ENCODE measurements at regions not wholly inside any gene's neighbourhood (a gene's known extent, or its start where the extent isn't known, plus 50 kb on each side); places are given as distances from the start of the nearest gene placed in this dataset.

DNA sequence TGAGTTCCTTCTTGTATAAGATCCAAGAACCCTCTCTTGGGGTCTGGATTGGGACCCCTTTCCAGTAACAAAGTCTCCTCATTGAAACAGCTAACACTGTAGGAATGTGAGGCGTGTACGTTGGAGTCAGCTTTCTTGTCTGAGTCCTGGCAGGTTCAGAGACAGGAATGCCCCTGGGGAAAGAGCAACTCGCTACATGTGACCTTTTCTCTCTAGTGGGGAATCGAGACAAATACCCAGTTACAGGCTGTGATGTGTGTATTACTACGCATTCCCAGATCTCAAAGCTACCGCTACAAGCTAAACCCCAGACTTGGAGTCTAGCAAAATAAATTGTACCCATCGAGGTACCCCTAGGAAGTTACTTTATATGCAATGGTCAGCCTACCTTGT, 85.6 kb upstream of the FRMD4A start:
- TF ChIP-seq RARB (CRISPR knock-in tag; IDR thresholded peaks at IDR 0.05) = no peak
- TF ChIP-seq ZFP30 (CRISPR knock-in tag; IDR thresholded peaks at IDR 0.05) = no peak
- TF ChIP-seq ISL1 (CRISPR knock-in tag; IDR thresholded peaks at IDR 0.05) = no peak
- no peak for TF ChIP-seq ARNTL (CRISPR knock-in tag; IDR thresholded peaks at IDR 0.05; ENCODE audit: borderline replicate concordance, low read depth)
- no peak for TF ChIP-seq ZNF70 (CRISPR knock-in tag; IDR thresholded peaks at IDR 0.05)
- TF ChIP-seq CSDC2 (CRISPR knock-in tag; IDR thresholded peaks at IDR 0.05) = no peak
- TF ChIP-seq, protein P1, sequence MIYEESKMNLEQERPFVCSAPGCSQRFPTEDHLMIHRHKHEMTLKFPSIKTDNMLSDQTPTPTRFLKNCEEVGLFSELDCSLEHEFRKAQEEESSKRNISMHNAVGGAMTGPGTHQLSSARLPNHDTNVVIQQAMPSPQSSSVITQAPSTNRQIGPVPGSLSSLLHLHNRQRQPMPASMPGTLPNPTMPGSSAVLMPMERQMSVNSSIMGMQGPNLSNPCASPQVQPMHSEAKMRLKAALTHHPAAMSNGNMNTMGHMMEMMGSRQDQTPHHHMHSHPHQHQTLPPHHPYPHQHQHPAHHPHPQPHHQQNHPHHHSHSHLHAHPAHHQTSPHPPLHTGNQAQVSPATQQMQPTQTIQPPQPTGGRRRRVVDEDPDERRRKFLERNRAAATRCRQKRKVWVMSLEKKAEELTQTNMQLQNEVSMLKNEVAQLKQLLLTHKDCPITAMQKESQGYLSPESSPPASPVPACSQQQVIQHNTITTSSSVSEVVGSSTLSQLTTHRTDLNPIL (CRISPR knock-in tag; IDR thresholded peaks at IDR 0.05; ENCODE audit: low read depth) = no peak
- no peak for TF ChIP-seq TOX (CRISPR knock-in tag; IDR thresholded peaks at IDR 0.05; ENCODE audit: borderline replicate concordance)
- TF ChIP-seq BACH2 (CRISPR knock-in tag; IDR thresholded peaks at IDR 0.05; ENCODE audit: borderline replicate concordance) = no peak
- TF ChIP-seq, protein P2, sequence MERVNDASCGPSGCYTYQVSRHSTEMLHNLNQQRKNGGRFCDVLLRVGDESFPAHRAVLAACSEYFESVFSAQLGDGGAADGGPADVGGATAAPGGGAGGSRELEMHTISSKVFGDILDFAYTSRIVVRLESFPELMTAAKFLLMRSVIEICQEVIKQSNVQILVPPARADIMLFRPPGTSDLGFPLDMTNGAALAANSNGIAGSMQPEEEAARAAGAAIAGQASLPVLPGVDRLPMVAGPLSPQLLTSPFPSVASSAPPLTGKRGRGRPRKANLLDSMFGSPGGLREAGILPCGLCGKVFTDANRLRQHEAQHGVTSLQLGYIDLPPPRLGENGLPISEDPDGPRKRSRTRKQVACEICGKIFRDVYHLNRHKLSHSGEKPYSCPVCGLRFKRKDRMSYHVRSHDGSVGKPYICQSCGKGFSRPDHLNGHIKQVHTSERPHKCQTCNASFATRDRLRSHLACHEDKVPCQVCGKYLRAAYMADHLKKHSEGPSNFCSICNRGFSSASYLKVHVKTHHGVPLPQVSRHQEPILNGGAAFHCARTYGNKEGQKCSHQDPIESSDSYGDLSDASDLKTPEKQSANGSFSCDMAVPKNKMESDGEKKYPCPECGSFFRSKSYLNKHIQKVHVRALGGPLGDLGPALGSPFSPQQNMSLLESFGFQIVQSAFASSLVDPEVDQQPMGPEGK (CRISPR knock-in tag; IDR thresholded peaks at IDR 0.05; ENCODE audit: borderline replicate concordance) = no peak
- TF ChIP-seq ZNF8 (CRISPR knock-in tag; IDR thresholded peaks at IDR 0.05) = no peak
- TF ChIP-seq ZNF565 (CRISPR knock-in tag; conservative IDR thresholded peaks at IDR 0.05; ENCODE audit: low read depth) = no peak
- no peak for TF ChIP-seq OSR1 (CRISPR knock-in tag; IDR thresholded peaks at IDR 0.05)
- TF ChIP-seq, protein P3, sequence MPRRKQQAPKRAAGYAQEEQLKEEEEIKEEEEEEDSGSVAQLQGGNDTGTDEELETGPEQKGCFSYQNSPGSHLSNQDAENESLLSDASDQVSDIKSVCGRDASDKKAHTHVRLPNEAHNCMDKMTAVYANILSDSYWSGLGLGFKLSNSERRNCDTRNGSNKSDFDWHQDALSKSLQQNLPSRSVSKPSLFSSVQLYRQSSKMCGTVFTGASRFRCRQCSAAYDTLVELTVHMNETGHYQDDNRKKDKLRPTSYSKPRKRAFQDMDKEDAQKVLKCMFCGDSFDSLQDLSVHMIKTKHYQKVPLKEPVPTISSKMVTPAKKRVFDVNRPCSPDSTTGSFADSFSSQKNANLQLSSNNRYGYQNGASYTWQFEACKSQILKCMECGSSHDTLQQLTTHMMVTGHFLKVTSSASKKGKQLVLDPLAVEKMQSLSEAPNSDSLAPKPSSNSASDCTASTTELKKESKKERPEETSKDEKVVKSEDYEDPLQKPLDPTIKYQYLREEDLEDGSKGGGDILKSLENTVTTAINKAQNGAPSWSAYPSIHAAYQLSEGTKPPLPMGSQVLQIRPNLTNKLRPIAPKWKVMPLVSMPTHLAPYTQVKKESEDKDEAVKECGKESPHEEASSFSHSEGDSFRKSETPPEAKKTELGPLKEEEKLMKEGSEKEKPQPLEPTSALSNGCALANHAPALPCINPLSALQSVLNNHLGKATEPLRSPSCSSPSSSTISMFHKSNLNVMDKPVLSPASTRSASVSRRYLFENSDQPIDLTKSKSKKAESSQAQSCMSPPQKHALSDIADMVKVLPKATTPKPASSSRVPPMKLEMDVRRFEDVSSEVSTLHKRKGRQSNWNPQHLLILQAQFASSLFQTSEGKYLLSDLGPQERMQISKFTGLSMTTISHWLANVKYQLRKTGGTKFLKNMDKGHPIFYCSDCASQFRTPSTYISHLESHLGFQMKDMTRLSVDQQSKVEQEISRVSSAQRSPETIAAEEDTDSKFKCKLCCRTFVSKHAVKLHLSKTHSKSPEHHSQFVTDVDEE (CRISPR knock-in tag; IDR thresholded peaks at IDR 0.05) = no peak
- TF ChIP-seq, protein P4, sequence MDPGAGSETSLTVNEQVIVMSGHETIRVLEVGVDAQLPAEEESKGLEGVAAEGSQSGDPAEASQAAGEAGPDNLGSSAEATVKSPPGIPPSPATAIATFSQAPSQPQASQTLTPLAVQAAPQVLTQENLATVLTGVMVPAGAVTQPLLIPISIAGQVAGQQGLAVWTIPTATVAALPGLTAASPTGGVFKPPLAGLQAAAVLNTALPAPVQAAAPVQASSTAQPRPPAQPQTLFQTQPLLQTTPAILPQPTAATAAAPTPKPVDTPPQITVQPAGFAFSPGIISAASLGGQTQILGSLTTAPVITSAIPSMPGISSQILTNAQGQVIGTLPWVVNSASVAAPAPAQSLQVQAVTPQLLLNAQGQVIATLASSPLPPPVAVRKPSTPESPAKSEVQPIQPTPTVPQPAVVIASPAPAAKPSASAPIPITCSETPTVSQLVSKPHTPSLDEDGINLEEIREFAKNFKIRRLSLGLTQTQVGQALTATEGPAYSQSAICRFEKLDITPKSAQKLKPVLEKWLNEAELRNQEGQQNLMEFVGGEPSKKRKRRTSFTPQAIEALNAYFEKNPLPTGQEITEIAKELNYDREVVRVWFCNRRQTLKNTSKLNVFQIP (CRISPR knock-in tag; IDR thresholded peaks at IDR 0.05; ENCODE audit: borderline replicate concordance, low read depth) = no peak
- TF ChIP-seq TCF4 (CRISPR knock-in tag; IDR thresholded peaks at IDR 0.05; ENCODE audit: borderline replicate concordance) = no peak
- TF ChIP-seq ESRRG (CRISPR knock-in tag; IDR thresholded peaks at IDR 0.05) = no peak
- no peak for TF ChIP-seq ZFP3 (CRISPR knock-in tag; IDR thresholded peaks at IDR 0.05)
- TF ChIP-seq, protein P5, sequence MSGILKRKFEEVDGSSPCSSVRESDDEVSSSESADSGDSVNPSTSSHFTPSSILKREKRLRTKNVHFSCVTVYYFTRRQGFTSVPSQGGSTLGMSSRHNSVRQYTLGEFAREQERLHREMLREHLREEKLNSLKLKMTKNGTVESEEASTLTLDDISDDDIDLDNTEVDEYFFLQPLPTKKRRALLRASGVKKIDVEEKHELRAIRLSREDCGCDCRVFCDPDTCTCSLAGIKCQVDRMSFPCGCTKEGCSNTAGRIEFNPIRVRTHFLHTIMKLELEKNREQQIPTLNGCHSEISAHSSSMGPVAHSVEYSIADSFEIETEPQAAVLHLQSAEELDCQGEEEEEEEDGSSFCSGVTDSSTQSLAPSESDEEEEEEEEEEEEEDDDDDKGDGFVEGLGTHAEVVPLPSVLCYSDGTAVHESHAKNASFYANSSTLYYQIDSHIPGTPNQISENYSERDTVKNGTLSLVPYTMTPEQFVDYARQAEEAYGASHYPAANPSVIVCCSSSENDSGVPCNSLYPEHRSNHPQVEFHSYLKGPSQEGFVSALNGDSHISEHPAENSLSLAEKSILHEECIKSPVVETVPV (CRISPR knock-in tag; IDR thresholded peaks at IDR 0.05) = no peak
- no peak for ATAC-seq

DNA sequence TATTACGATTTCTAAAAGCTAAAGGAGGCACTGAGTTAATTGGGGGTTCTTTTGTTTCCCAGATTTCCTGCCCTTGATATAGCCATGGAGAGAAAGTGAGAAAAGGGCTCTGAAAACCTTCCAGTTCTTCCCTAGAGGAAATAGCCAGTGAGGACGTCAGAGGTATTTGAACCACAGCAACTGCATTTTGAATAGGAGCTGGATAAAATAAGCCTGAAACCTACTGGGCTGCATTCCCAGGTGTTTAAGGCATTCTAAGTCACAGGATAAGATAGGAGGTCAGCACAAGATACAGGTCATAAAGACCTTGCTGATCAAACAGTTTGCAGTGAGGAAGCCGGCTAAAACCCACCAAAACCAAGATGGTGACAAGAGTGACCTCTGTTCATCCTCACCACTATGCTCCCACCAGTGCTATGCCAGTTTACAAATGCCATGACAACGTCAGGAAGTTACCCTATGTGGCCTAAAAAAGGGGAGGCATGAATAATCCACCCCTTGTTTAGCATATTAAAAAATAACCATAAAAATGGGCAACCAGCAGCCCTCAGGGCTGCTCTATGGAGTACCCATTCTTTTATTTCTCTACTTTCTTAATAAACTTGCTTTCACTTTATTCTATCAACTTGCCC, 85.1 kb upstream of the FRMD4A start:
- TF ChIP-seq BACH2 (CRISPR knock-in tag; IDR thresholded peaks at IDR 0.05; ENCODE audit: borderline replicate concordance) = no peak
- no peak for TF ChIP-seq ISL1 (CRISPR knock-in tag; IDR thresholded peaks at IDR 0.05)
- TF ChIP-seq, protein P5 (CRISPR knock-in tag; IDR thresholded peaks at IDR 0.05) = no peak
- no peak for TF ChIP-seq ZNF8 (CRISPR knock-in tag; IDR thresholded peaks at IDR 0.05)
- no peak for TF ChIP-seq TOX (CRISPR knock-in tag; IDR thresholded peaks at IDR 0.05; ENCODE audit: borderline replicate concordance)
- TF ChIP-seq, protein P2 (CRISPR knock-in tag; IDR thresholded peaks at IDR 0.05; ENCODE audit: borderline replicate concordance) = no peak
- no peak for TF ChIP-seq OSR1 (CRISPR knock-in tag; IDR thresholded peaks at IDR 0.05)
- no peak for TF ChIP-seq ZNF565 (CRISPR knock-in tag; conservative IDR thresholded peaks at IDR 0.05; ENCODE audit: low read depth)
- TF ChIP-seq TCF4 (CRISPR knock-in tag; IDR thresholded peaks at IDR 0.05; ENCODE audit: borderline replicate concordance) = no peak
- TF ChIP-seq CSDC2 (CRISPR knock-in tag; IDR thresholded peaks at IDR 0.05) = no peak
- TF ChIP-seq PPARA (CRISPR knock-in tag; IDR thresholded peaks at IDR 0.05; ENCODE audit: borderline replicate concordance) = no peak
- no peak for TF ChIP-seq ZNF70 (CRISPR knock-in tag; IDR thresholded peaks at IDR 0.05)
- no peak for TF ChIP-seq ARNTL (CRISPR knock-in tag; IDR thresholded peaks at IDR 0.05; ENCODE audit: borderline replicate concordance, low read depth)
- no peak for ATAC-seq

Data from SK-N-SH treated with all-trans-retinoic acid at 6 μM for 48 hours (cell line).